ENCODE measurements at regions not wholly inside any gene's neighbourhood (a gene's known extent, or its start where the extent isn't known, plus 50 kb on each side); places are given as distances from the start of the nearest gene placed in this dataset.

GRCh38 chr6:148147463-148147830 is 195.2 kb upstream of the SASH1 start:
- intact Hi-C loops (cut with micrococcal nuclease), result no loop called here
- ATAC-seq (no peak), DNase-seq (no peak)

GRCh38 chr6:148151896-148152643 is 190.6 kb upstream of the SASH1 start:
- ATAC-seq, result no peak
- intact Hi-C loops (cut with micrococcal nuclease), result no loop called here
- no peak for DNase-seq

- ATAC-seq (no peak), DNase-seq (no peak)
- intact Hi-C loops (cut with micrococcal nuclease), result no loop called here
Measured at GRCh38 chr6:148154668-148155067, 188.0 kb upstream of the SASH1 start.

GRCh38 chr6:148155293-148155692 is 187.3 kb upstream of the SASH1 start:
- intact Hi-C loops (cut with micrococcal nuclease), result no loop called here
- DNase-seq, result no peak
- ATAC-seq, result no peak

GRCh38 chr6:148157841-148158240 is 184.8 kb upstream of the SASH1 start:
- ATAC-seq (no peak), DNase-seq (no peak)
- intact Hi-C loops (cut with micrococcal nuclease), result no loop called here

- intact Hi-C loops (cut with micrococcal nuclease), result loop anchor here (5.0 kb wide), 1 partner anchor 657 kb away; the partner anchor contains the start of gene SAMD5
- ATAC-seq (no peak), DNase-seq (no peak)
Measured at GRCh38 chr6:148164645-148165044, 178.0 kb upstream of the SASH1 start.

GRCh38 chr6:148166339-148166968 is 176.2 kb upstream of the SASH1 start:
- intact Hi-C loops (cut with micrococcal nuclease), result loop anchor here (5.0 kb wide), 1 partner anchor 659 kb away; the partner anchor contains the start of gene SAMD5
- no peak for ATAC-seq
- DNase-seq, result no peak

- intact Hi-C loops (cut with micrococcal nuclease), result loop anchor here (5.0 kb wide), 1 partner anchor 662 kb away; the partner anchor contains the start of gene SAMD5
- DNase-seq, result no peak
Measured at GRCh38 chr6:148169706-148170105, 172.9 kb upstream of the SASH1 start.

GRCh38 chr6:148170286-148170685 is 172.4 kb upstream of the SASH1 start:
- no peak for ATAC-seq
- intact Hi-C loops (cut with micrococcal nuclease), result no loop called here
- DNase-seq, result no peak

More at GRCh38 chr6:148169706-148170105, 172.9 kb upstream of the SASH1 start:
- no peak for ATAC-seq

- DNase-seq (no peak), ATAC-seq (no peak)
- intact Hi-C loops (cut with micrococcal nuclease), result no loop called here
Measured at GRCh38 chr6:148173548-148173947, 169.1 kb upstream of the SASH1 start.

GRCh38 chr6:148175550-148176188 is 167.0 kb upstream of the SASH1 start:
- ATAC-seq, result no peak
- intact Hi-C loops (cut with micrococcal nuclease), result loop anchor here (5.0 kb wide), 1 partner anchor 287 kb away; no protein-coding TSS in a partner anchor

GRCh38 chr6:148177589-148178233 is 164.9 kb upstream of the SASH1 start:
- DNase-seq (peak; percentile 84), ATAC-seq (peak; percentile 41)

More at GRCh38 chr6:148175550-148176188, 167.0 kb upstream of the SASH1 start:
- DNase-seq, result no peak

GRCh38 chr6:148179786-148180185 is 162.9 kb upstream of the SASH1 start:
- intact Hi-C loops (cut with micrococcal nuclease), result loop anchor here (5.0 to 10.0 kb wide), 2 partner anchors 65 to 283 kb away; no protein-coding TSS in a partner anchor
- ATAC-seq, result no peak
- DNase-seq, result no peak

More at GRCh38 chr6:148177589-148178233, 164.9 kb upstream of the SASH1 start:
- intact Hi-C loops (cut with micrococcal nuclease), result loop anchor here (5.0 kb wide), 1 partner anchor 285 kb away; no protein-coding TSS in a partner anchor

- no peak for ATAC-seq
- intact Hi-C loops (cut with micrococcal nuclease), result loop anchor here (10.0 kb wide), 1 partner anchor 62 kb away; no protein-coding TSS in a partner anchor
- DNase-seq, result no peak
Measured at GRCh38 chr6:148182378-148182777, 160.3 kb upstream of the SASH1 start.

- intact Hi-C loops (cut with micrococcal nuclease), result loop anchor here (10.0 kb wide), 1 partner anchor 61 kb away; no protein-coding TSS in a partner anchor
- no peak for ATAC-seq
- no peak for DNase-seq
Measured at GRCh38 chr6:148183776-148184175, 158.9 kb upstream of the SASH1 start.

GRCh38 chr6:148186916-148187315 is 155.7 kb upstream of the SASH1 start:
- ATAC-seq (no peak), DNase-seq (no peak)
- intact Hi-C loops (cut with micrococcal nuclease), result loop anchor here (10.0 kb wide), 1 partner anchor 58 kb away; no protein-coding TSS in a partner anchor

- intact Hi-C loops (cut with micrococcal nuclease), result no loop called here
- ATAC-seq, result peak; percentile 47
- no peak for DNase-seq
Measured at GRCh38 chr6:148192310-148192709, 150.3 kb upstream of the SASH1 start.

- intact Hi-C loops (cut with micrococcal nuclease), result no loop called here
- no peak for DNase-seq
- no peak for ATAC-seq
Measured at GRCh38 chr6:148193063-148193680, 149.5 kb upstream of the SASH1 start.

- ATAC-seq (no peak), DNase-seq (no peak)
- intact Hi-C loops (cut with micrococcal nuclease), result no loop called here
Measured at GRCh38 chr6:148195511-148195910, 147.1 kb upstream of the SASH1 start.

All from left ventricle myocardium superior (tissue), 1 donor.